HG03439 (cell line): ENCODE measurements at regions not wholly inside any gene's neighbourhood (a gene's known extent, or its start where the extent isn't known, plus 50 kb on each side); places are given as distances from the start of the nearest gene placed in this dataset.

Source experiments
- ATAC-seq: cut with Tn5 transposase; IDR thresholded peaks from one replicate; pipeline ENCODE4 v1.9.1; 2021; ENCODE audit warnings: mild to moderate bottlenecking, moderate library complexity; ENCODE audit not compliant: unreplicated experiment

- no peak for ATAC-seq
Observed at GRCh38 chr13:62287764-62288163, 872.1 kb upstream of the PCDH20 start.

DNA sequence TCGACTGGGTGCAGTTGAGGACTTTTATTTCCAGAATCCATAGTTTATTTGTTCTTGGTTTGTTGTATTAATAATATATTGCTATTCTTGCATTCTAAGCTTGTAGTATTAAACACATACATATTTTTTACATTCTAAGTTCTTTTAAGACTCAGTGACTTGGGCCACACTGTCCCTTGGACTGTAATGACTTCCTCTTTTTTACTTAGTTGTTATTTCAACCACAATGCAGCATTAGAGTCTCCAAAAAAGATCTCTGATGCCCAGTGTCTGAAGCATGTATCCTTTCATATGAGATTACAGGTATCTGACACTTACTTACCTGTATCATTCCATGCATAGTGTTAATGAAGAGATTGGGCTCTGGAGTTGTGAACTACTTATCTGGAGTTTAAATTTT, 864.9 kb upstream of the PCDH20 start:
- peak; percentile 74 for ATAC-seq

DNA sequence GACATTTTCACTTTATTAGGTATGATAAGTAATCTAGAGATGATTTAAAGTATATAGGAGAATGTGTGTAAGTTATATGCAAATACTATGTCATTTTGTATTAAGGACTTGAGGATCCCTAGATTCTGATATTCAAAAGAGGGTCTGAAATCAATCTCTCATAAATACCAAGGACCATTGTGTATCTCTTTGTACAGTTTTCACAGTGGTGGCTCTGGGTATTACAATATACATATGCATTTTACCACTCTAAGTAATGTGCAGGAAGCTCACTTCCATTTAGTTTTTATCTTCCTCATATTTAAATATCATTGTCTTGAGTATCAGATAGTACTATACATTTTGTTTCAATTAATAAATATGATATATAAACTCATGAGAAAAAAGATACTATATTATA, 862.6 kb upstream of the PCDH20 start:
- no peak for ATAC-seq

DNA sequence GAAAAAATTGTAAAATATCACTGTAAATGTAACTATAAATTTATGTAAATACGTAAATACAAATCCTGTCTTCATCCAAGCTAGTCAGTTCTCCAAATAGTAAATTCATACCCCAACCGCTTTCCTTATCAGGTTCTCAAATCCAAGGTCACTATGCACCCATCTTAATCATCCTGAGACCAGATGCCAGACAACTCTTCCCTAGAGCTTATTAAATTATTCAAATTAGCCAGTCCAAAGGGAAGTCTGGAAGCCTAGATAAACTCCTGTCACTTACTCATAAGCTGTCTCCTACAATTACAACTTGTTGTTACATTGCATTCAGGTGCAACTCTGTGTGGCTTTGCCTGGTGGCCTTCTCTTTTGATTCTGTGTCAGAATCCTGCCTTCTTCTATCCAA, 836.1 kb upstream of the PCDH20 start:
- ATAC-seq: no peak

GRCh38 chr13:62250501-62251201, 835.0 kb upstream of the PCDH20 start:
- no peak for ATAC-seq

GRCh38 chr13:62246581-62246980, 830.9 kb upstream of the PCDH20 start:
- ATAC-seq: no peak

DNA sequence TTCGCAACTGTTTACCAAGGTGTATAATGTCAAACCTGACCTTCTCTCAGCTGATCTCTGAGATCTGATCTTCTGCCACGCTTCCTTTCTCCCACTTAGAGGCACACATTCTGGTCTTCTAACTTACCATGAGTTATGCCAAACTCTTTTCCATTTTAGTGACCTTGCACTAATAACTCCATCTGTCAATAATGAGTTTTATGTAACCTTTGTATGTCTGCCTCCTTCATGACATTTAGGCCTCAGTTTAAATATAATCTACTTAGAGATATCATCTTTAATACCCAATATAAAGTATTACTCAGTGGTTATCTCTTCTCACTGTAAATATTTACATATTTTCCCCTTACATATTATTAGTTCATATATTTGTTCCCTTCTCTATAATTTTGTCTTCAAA, 827.5 kb upstream of the PCDH20 start:
- ATAC-seq: no peak

DNA sequence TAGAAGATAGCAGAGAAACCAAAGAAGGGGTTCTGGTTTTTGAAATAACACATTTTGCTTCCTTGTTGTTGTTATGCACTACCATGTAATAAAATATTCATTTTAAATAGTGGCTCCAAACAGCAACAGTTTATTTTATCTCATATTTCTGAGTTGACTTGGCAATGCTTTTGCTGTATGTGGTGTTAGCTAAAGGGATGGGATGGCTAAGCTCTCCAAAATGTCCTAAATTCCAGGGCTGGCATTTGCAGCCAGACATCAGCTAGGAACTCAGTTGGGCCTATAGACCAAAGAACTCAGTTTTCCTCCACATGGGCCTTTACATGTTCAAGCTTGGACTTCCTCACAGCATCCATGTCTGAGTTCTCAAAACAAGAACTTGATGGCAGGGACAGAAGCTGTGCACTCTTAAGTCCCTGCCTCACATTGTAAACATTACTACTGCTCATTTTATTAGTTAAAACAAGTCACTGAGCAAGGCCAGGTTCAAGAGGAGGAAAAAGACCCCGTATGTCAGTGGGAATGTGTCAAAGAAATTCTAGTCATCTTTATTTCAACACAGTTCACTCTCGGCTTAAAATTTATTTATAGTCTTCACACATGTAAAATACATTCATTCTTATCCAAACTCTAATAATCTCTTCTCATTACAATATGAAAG, 819.3 kb upstream of the PCDH20 start:
- no peak for ATAC-seq

GRCh38 chr13:62210951-62211350, 795.3 kb upstream of the PCDH20 start:
- no peak for ATAC-seq

GRCh38 chr13:62209529-62209928, 793.9 kb upstream of the PCDH20 start:
- peak; percentile 95 for ATAC-seq

- no peak for ATAC-seq
Observed at GRCh38 chr13:62207388-62207787, 791.7 kb upstream of the PCDH20 start.

GRCh38 chr13:62206165-62206564, 790.5 kb upstream of the PCDH20 start:
- no peak for ATAC-seq

GRCh38 chr13:62205273-62205672, 789.6 kb upstream of the PCDH20 start:
- no peak for ATAC-seq

DNA sequence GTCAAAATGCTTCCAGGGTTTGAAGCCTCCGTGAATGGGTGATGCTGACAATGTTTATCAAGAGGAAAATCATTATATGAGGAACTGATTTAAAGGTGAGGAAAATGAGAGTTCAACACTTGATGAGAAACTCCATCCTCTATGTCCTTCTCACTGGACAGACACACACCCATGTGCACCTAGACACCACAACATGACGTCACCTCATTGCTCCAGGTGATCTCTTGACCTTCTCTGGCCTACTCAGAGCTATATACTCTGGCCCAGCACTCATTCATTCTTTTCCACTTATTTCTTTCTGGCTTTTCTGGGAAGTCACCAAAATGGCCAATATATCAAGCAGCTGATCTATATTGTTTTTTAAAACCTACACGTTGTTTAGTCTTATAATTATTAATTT, 778.7 kb upstream of the PCDH20 start:
- no peak for ATAC-seq

DNA sequence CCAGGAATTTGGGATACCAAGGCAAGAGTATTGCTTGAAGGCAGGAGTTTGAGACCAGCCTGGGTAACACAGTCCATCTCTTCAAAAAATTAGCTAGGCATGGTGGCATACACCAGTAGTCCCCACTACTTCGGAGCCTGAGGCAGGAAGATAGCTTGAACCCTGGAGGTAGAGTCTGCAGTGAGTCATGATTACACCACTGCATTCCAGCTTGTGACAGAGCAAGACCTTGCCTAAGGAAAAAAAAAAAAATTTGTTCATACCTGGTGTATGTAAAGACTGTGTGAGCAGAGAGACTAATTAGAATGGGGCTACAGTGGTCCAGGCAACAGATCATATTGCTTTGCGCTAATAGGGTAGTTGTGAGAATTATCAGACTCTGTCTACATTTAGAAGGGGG, 778.3 kb upstream of the PCDH20 start:
- no peak for ATAC-seq

DNA sequence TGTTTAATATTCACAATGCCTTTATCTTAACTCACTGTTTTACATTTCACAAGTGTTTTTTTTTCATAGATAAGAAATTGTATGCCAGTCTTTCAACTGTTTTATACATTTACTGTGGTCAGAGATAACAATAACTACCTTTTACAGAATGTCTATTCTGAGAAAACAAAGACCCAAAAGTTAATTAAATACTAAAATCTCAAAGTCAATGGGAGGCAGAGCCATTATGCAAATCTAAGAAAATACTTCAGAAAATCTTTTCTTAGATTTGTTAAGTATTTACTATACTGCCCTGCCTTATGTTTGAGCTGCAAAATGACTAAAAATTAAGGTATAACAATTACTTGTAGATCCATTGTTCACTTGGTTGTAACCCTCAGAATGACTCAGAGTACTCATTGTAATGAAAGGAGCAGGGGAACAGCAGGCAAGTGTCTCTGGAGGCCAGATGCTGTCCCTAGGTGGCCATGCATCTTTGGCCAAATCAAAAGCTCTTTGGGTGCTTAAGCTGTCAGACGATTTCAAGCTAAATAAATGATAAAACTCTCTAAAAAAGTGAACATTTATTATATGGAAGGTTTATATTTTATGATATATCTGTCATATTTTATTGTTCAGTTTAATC, 770.1 kb upstream of the PCDH20 start:
- ATAC-seq: no peak

DNA sequence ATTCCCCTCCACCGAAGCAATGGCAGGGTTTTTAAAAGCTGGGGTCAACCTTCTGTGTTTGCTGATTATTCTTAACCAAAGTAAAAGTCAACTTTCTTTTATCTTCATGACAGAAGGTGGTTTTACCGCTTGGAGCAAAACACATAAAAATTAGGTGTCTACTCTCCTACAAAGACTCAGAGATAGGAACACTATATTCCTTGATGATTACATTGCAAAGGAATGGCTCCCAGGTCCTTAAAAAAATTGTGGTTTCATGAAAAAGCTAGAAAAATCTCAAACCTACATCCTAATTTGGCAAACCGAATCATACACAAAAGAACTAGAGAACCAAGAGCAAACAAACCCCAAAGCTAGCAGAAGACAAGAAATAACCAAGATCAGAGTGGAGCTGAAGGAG, 760.4 kb upstream of the PCDH20 start:
- ATAC-seq: no peak

- no peak for ATAC-seq
Observed at GRCh38 chr13:62173958-62174357, 758.3 kb upstream of the PCDH20 start.

GRCh38 chr13:62171697-62172096, 756.0 kb upstream of the PCDH20 start:
- ATAC-seq: no peak

DNA sequence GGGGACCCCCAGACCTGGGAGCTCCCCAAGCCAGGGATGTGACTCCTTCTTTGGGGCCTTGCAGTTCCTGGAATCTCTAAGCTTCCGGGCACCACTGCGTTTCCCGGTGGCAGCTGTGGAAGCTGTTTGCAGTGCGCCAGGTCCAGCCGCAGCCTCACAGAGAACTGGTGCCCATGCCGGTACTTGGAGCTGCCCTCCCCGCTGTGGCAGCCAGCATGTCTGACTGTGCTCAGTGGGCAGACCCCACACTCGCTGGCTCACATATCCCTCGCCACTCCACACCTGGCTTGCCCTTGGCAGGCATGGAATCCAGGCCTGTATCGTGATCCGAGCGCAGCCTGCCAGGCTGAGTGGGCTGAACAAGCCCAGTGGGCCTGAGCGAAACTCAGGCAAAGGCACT, 753.2 kb upstream of the PCDH20 start:
- no peak for ATAC-seq

DNA sequence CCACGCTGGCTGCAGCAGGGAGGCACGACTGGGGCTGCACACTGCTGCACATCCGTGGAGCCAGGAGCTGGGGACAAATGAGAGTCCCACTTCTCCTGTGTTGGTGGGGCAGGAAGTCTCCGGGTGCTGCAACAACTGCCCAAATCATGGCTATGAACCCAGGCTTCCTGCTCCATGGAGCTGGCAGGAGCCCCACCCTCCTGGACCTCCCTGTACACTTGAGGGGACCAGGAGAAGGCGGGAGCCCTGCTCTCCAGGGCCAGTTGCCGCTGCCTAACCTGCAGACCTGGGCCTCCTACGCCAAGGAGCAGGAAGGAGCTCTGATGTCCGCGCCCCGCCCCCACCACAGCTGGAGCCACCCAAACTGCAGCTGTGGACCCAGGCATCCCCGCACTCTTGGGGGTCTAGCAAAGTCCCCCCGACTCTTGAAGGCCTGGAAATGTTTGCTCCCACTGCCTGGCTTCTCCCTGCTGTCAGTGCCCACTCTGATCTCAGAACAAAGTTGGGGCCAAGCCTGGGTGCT, 752.1 kb upstream of the PCDH20 start:
- ATAC-seq: no peak

GRCh38 chr13:62162860-62163259, 747.2 kb upstream of the PCDH20 start:
- ATAC-seq: no peak
